H9 (cell line): ENCODE measurements at regions not wholly inside any gene's neighbourhood (a gene's known extent, or its start where the extent isn't known, plus 50 kb on each side); places are given as distances from the start of the nearest gene placed in this dataset.

Experiments
- DNase-seq: peaks from one replicate; pipeline ENCODE4 v3.0.0-alpha.2; 2017
- H2AFZ ChIP-seq: one replicate; pipeline ENCODE4 v1.6.1; 2013; ENCODE audit warnings: mild to moderate bottlenecking, low read length, control low read depth, moderate library complexity
- H2AK5ac ChIP-seq: 2 replicates; pipeline ENCODE4 v1.6.1; 2013; ENCODE audit warnings: low read length, control low read depth, mixed read lengths; ENCODE audit not compliant: insufficient read length
- H2BK120ac ChIP-seq: one replicate; pipeline ENCODE4 v1.6.1; 2013; ENCODE audit warnings: low read depth, mild to moderate bottlenecking, low read length, control low read depth, inconsistent platforms; ENCODE audit not compliant: poor library complexity, severe bottlenecking
- H2BK12ac ChIP-seq: 2 replicates; pipeline ENCODE4 v1.6.1; 2013; ENCODE audit warnings: low read length, control low read depth, mixed read lengths, low read depth; ENCODE audit not compliant: insufficient read length
- H2BK15ac ChIP-seq: 2 replicates; pipeline ENCODE4 v1.6.1; 2013; ENCODE audit warnings: low read depth, low read length, control low read depth
- H2BK20ac ChIP-seq: one replicate; pipeline ENCODE4 v1.6.1; 2013; ENCODE audit warnings: low read depth, mild to moderate bottlenecking, low read length, control low read depth, inconsistent platforms; ENCODE audit not compliant: poor library complexity, severe bottlenecking
- H2BK5ac ChIP-seq: 2 replicates; pipeline ENCODE4 v1.6.1; 2013; ENCODE audit warnings: low read length, control low read depth, mixed read lengths; ENCODE audit not compliant: insufficient read length
- H3K14ac ChIP-seq: 2 replicates; pipeline ENCODE4 v1.6.1; 2013; ENCODE audit warnings: low read length, control low read depth; ENCODE audit not compliant: insufficient read depth
- H3K18ac ChIP-seq: 2 replicates; pipeline ENCODE4 v1.6.1; 2013; ENCODE audit warnings: low read depth, mild to moderate bottlenecking, mixed read lengths, low read length, control low read depth; ENCODE audit not compliant: insufficient read length
- H3K23ac ChIP-seq: 2 replicates; pipeline ENCODE4 v1.6.1; 2013; ENCODE audit warnings: low read length, control low read depth, mixed read lengths, low read depth; ENCODE audit not compliant: insufficient read length
- H3K23me2 ChIP-seq: 2 replicates; pipeline ENCODE4 v1.6.1; 2013; ENCODE audit warnings: low read depth, mild to moderate bottlenecking, mixed read lengths, low read length, control low read depth; ENCODE audit not compliant: insufficient read length, poor library complexity, severe bottlenecking
- H3K27ac ChIP-seq: 2 replicates; pipeline ENCODE4 v1.5.1; 2013; ENCODE audit warnings: low read length, control low read depth, mixed read lengths, low read depth; ENCODE audit not compliant: insufficient read length
- H3K27me3 ChIP-seq: 2 replicates; pipeline ENCODE4 v1.6.1; 2013; ENCODE audit warnings: low read length, control low read depth, inconsistent platforms; ENCODE audit not compliant: insufficient read depth
- H3K4ac ChIP-seq: 2 replicates; pipeline ENCODE4 v1.6.1; 2013; ENCODE audit warnings: low read depth, mild to moderate bottlenecking, control low read depth, inconsistent platforms, low read length, moderate library complexity
- H3K4me1 ChIP-seq: 2 replicates; pipeline ENCODE4 v1.6.1; 2013; ENCODE audit warnings: low read length, control low read depth, inconsistent platforms; ENCODE audit not compliant: insufficient read depth
- H3K4me2 ChIP-seq: 2 replicates; pipeline ENCODE4 v1.6.1; 2013; ENCODE audit warnings: low read length, control low read depth, mixed read lengths; ENCODE audit not compliant: insufficient read length, insufficient read depth
- H3K56ac ChIP-seq: 2 replicates; pipeline ENCODE4 v1.6.1; 2013; ENCODE audit warnings: low read depth, mild to moderate bottlenecking, mixed read lengths, low read length, control low read depth; ENCODE audit not compliant: insufficient read length
- H3K79me1 ChIP-seq: 2 replicates; pipeline ENCODE4 v1.6.1; 2013; ENCODE audit warnings: low read depth, mild to moderate bottlenecking, moderate library complexity, low read length, control low read depth, inconsistent platforms; ENCODE audit not compliant: insufficient read depth, poor library complexity, severe bottlenecking
- H3K79me2 ChIP-seq: 2 replicates; pipeline ENCODE4 v1.6.1; 2013; ENCODE audit warnings: low read length, control low read depth, inconsistent platforms; ENCODE audit not compliant: insufficient read depth
- H3K9ac ChIP-seq: 2 replicates; pipeline ENCODE4 v1.6.1; 2013; ENCODE audit warnings: low read length, control low read depth, mixed read lengths; ENCODE audit not compliant: insufficient read length; ENCODE audit errors: extremely low read depth
- H3K9me3 ChIP-seq: one replicate; pipeline ENCODE4 v1.6.1; 2013; ENCODE audit warnings: low read depth, low read length, inconsistent platforms; ENCODE audit not compliant: control insufficient read depth
- H3T11ph ChIP-seq: one replicate; pipeline ENCODE4 v1.6.1; 2013; ENCODE audit warnings: mild to moderate bottlenecking, low read length, control low read depth, inconsistent platforms
- H4K20me1 ChIP-seq: one replicate; pipeline ENCODE4 v1.6.1; 2013; ENCODE audit not compliant: control insufficient read depth, insufficient read length, insufficient read depth
- H4K5ac ChIP-seq: 2 replicates; pipeline ENCODE4 v1.6.1; 2013; ENCODE audit warnings: low read depth, mild to moderate bottlenecking, mixed read lengths, low read length, control low read depth; ENCODE audit not compliant: insufficient read length
- H4K8ac ChIP-seq: replicated peaks from 2 replicates; pipeline ENCODE4 v1.6.1; 2013; ENCODE audit warnings: low read length, control low read depth, mixed read lengths, low read depth; ENCODE audit not compliant: insufficient read length
- H4K91ac ChIP-seq: 2 replicates; pipeline ENCODE4 v1.6.1; 2013; ENCODE audit warnings: low read depth, mild to moderate bottlenecking, moderate library complexity, mixed read lengths, low read length, control low read depth; ENCODE audit not compliant: insufficient read length
- H3K27ac Mint-ChIP-seq, 3 experiments: 2 replicates in 2 of 3; 3 replicates in 1 of 3; pipeline ENCODE4 v1.8.0; 2020 to 2021; ENCODE audit warnings: mixed read lengths in 3 of 3, mild to moderate bottlenecking in 1 of 3, moderate library complexity in 1 of 3
- H3K27me3 Mint-ChIP-seq: 2 replicates; pipeline ENCODE4 v1.8.0; 2021; ENCODE audit warnings: low read depth, mild to moderate bottlenecking, moderate library complexity, mixed read lengths
- H3K36me3 Mint-ChIP-seq, 3 experiments: 2 replicates in 2 of 3; 3 replicates in 1 of 3; pipeline ENCODE4 v1.8.0; 2020 to 2021; ENCODE audit warnings: low read depth in 3 of 3, mixed read lengths in 3 of 3; ENCODE audit not compliant: insufficient read depth in 1 of 3
- H3K4me1 Mint-ChIP-seq, 2 experiments: 2 replicates each; pipeline ENCODE4 v1.8.0; 2020; ENCODE audit warnings: mixed read lengths in 2 of 2
- H3K4me3 Mint-ChIP-seq, 2 experiments: 2 replicates in 1 of 2; 3 replicates in 1 of 2; pipeline ENCODE4 v1.8.0; 2020 to 2021; ENCODE audit warnings: mild to moderate bottlenecking in 2 of 2, mixed read lengths in 2 of 2, moderate library complexity in 1 of 2
- H3K9me3 Mint-ChIP-seq, 2 experiments: 2 replicates in 1 of 2; 3 replicates in 1 of 2; pipeline ENCODE4 v1.8.0; 2020; ENCODE audit warnings: mild to moderate bottlenecking in 2 of 2, mixed read lengths in 2 of 2, moderate library complexity in 1 of 2
- WGBS: extraction: QIAGEN DNeasy Blood & Tissue Kit; methylation state at CpG from one replicate; pipeline ENCODE4 v1.1.7; 2013; ENCODE audit warnings: missing lambda C conversion rate, low lambda C conversion rate, mixed read lengths; ENCODE audit not compliant: insufficient read length; ENCODE audit errors: extremely low coverage; 5-methylcytosine and 5-hydroxymethylcytosine counted together
- TF ChIP-seq, protein P1 (sequence below): fragments of 200-600 bp; sonication (generic); conservative IDR thresholded peaks from 3 replicates; pipeline ENCODE4 v1.8.0; 2021; ENCODE audit warnings: antibody characterized with exemption, mild to moderate bottlenecking

DNA sequence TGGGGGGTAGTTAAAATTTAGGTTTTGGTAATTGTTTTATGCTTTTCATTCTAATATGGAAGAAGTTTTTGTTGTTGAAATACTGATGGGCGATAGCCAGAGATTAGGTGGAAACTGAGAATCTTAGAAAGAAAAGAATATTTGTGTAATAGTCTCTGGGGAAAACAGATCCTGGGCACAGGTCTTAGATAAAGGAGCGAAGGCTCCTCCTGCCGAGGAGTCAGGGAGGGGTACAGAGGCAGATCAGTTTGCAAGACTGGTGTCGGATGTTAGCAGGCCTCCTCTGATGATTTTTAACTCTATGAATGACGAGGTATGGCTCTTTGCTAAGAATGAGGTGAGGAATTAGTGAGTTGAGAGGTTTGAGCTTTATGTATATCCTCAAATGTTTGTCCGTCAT is 339.7 kb downstream of the HGF start:
- no peaks in the 10 kb centered on the region for H3K23me2 ChIP-seq
- no peak overlapping the region for H3K4me2 ChIP-seq
- Mint-ChIP-seq H3K36me3 (no peaks in the 10 kb centered on the region), H3K27ac (no peak overlapping the region; a peak in 1 of 7 replicates), H3K9me3 (no peaks in the 10 kb centered on the region), H3K27me3 (no peaks in the 10 kb centered on the region), H3K4me1 (peaks cover 10 to 13% of the 10 kb centered on the region in 2 experiments), H3K4me3 (no peak overlapping the region)
- no peak overlapping the region for H4K5ac ChIP-seq
- H4K20me1 ChIP-seq: no peaks in the 10 kb centered on the region
- H3K79me2 ChIP-seq: no peaks in the 10 kb centered on the region
- H3K14ac ChIP-seq: no peak overlapping the region
- no peak overlapping the region for H3K4ac ChIP-seq
- H3K23ac ChIP-seq: no peak overlapping the region
- H2BK120ac ChIP-seq: no peak overlapping the region
- no peaks in the 10 kb centered on the region for H3K9me3 ChIP-seq
- no peak overlapping the region for H4K8ac ChIP-seq
- H3K9ac ChIP-seq: no peak overlapping the region
- TF ChIP-seq, protein P1, sequence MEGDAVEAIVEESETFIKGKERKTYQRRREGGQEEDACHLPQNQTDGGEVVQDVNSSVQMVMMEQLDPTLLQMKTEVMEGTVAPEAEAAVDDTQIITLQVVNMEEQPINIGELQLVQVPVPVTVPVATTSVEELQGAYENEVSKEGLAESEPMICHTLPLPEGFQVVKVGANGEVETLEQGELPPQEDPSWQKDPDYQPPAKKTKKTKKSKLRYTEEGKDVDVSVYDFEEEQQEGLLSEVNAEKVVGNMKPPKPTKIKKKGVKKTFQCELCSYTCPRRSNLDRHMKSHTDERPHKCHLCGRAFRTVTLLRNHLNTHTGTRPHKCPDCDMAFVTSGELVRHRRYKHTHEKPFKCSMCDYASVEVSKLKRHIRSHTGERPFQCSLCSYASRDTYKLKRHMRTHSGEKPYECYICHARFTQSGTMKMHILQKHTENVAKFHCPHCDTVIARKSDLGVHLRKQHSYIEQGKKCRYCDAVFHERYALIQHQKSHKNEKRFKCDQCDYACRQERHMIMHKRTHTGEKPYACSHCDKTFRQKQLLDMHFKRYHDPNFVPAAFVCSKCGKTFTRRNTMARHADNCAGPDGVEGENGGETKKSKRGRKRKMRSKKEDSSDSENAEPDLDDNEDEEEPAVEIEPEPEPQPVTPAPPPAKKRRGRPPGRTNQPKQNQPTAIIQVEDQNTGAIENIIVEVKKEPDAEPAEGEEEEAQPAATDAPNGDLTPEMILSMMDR: no peak
- H3K79me1 ChIP-seq: no peaks in the 10 kb centered on the region
- no peak overlapping the region for H3K56ac ChIP-seq
- no peak overlapping the region for H2BK12ac ChIP-seq
- DNase-seq: no peak
- H2BK20ac ChIP-seq: no peak overlapping the region
- no peak overlapping the region for H2BK5ac ChIP-seq
- H4K91ac ChIP-seq: no peak overlapping the region
- no CpG with 5 or more reads among the region's 6 CpGs for WGBS
- no peak overlapping the region for H3K27ac ChIP-seq
- H2AK5ac ChIP-seq: no peak overlapping the region
- no peak overlapping the region for H2AFZ ChIP-seq
- no peak overlapping the region for H2BK15ac ChIP-seq
- no peak overlapping the region for H3K18ac ChIP-seq
- no peaks in the 10 kb centered on the region for H3K4me1 ChIP-seq
- H3K27me3 ChIP-seq: no peaks in the 10 kb centered on the region
- H3T11ph ChIP-seq: no peak overlapping the region
